Thymus (tissue), 11 donors: ENCODE measurements at regions not wholly inside any gene's neighbourhood (a gene's known extent, or its start where the extent isn't known, plus 50 kb on each side); places are given as distances from the start of the nearest gene placed in this dataset.

Experiments used
- DNase-seq, 9 donors: peaks; one replicate each; pipeline ENCODE4 v3.0.0-alpha.2; 2013; ENCODE audit warnings: low spot score in 9 of 9, low read depth in 6 of 9, missing footprints in 1 of 9
- H3K27ac ChIP-seq, 2 donors: one replicate each; pipeline ENCODE4 v1.5.1; 2013; ENCODE audit warnings: control low read depth in 1 of 2, low read depth in 1 of 2, low read length in 1 of 2, mild to moderate bottlenecking in 1 of 2, moderate library complexity in 1 of 2
- H3K27me3 ChIP-seq, 2 donors: one replicate each; pipeline ENCODE4 v1.5.1; 2013; ENCODE audit warnings: low read length in 1 of 2; ENCODE audit not compliant: control insufficient read depth in 2 of 2, insufficient read depth in 1 of 2
- H3K36me3 ChIP-seq, 2 donors: one replicate each; pipeline ENCODE4 v1.5.1; 2013; ENCODE audit warnings: low read length in 1 of 2, mild to moderate bottlenecking in 1 of 2, moderate library complexity in 1 of 2; ENCODE audit not compliant: control insufficient read depth in 2 of 2, insufficient read depth in 2 of 2
- H3K4me1 ChIP-seq, 2 donors: one replicate each; pipeline ENCODE4 v1.5.1; 2013; ENCODE audit warnings: low read length in 2 of 2; ENCODE audit not compliant: control insufficient read depth in 2 of 2, insufficient read depth in 2 of 2
- H3K4me3 ChIP-seq, 2 donors: one replicate each; pipeline ENCODE4 v1.5.1; 2013; ENCODE audit warnings: low read length in 2 of 2, control low read depth in 1 of 2, mild to moderate bottlenecking in 1 of 2
- H3K9me3 ChIP-seq, 2 donors: one replicate each; pipeline ENCODE4 v1.5.1; 2013; ENCODE audit warnings: low read length in 1 of 2, mild to moderate bottlenecking in 1 of 2; ENCODE audit not compliant: control insufficient read depth in 2 of 2, insufficient read depth in 1 of 2
- WGBS: extraction: QIAGEN DNeasy Blood & Tissue Kit; methylation state at CpG from one replicate; pipeline ENCODE4 v1.1.7; 2013; 5-methylcytosine and 5-hydroxymethylcytosine counted together
- donor health status: healthy.

DNA sequence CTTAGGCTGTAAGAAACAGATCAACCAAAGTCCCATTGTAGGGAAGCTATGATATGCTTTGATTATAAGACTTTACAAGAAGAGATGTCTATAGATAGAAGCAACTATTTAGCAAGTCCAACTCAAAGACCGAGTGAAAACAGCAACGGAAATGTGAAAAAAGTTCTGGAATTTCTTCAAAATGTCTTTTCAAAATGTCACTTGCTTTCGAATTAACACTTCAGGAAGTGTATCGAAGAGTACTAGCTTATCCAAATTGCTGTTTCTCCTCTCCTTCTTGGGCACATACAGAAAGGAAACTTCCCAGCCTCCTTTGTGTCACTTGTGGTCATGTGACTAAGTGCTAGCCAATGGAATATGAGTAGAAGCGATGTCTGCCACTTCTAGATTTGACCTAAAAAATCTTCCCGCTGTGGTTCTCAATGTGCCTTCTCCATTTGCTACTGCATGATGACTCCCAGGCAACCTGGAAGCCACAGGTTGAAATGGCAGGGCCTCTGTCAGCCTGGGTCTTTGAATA lies 89.9 kb downstream of the TSEN15 start:
- Histone ChIP-seq H3K27me3 (no peaks in the 10 kb centered on the region), H3K4me1 (no peaks in the 10 kb centered on the region), H3K9me3 (no peaks in the 10 kb centered on the region), H3K4me3 (no peak overlapping the region), H3K27ac (no peak overlapping the region), H3K36me3 (no peaks in the 10 kb centered on the region)
- DNase-seq: no peak
- 96% methylated on average over 6 of the region's 6 CpGs for WGBS

GRCh38 chr1:184143449-184143848 lies 91.9 kb downstream of the TSEN15 start:
- H3K4me1 ChIP-seq: no peaks in the 10 kb centered on the region
- H3K9me3 ChIP-seq: no peaks in the 10 kb centered on the region
- H3K27ac ChIP-seq: no peak overlapping the region
- 55% methylated on average over 5 of the region's 5 CpGs for WGBS
- no peak overlapping the region for H3K4me3 ChIP-seq
- no peaks in the 10 kb centered on the region for H3K36me3 ChIP-seq
- peak in 1 of 9 donors; percentile 7 for DNase-seq
- no peaks in the 10 kb centered on the region for H3K27me3 ChIP-seq

- no peak for DNase-seq
- Histone ChIP-seq H3K27ac (no peak overlapping the region), H3K4me3 (no peak overlapping the region), H3K27me3 (no peaks in the 10 kb centered on the region), H3K4me1 (no peaks in the 10 kb centered on the region), H3K36me3 (no peaks in the 10 kb centered on the region), H3K9me3 (no peaks in the 10 kb centered on the region)
- WGBS: 97% methylated on average over 5 of the region's 5 CpGs
Measured at GRCh38 chr1:184145083-184145482, 93.6 kb downstream of the TSEN15 start.

GRCh38 chr1:184146202-184146601 lies 94.7 kb downstream of the TSEN15 start:
- H3K9me3 ChIP-seq: no peaks in the 10 kb centered on the region
- DNase-seq: no peak
- no peak overlapping the region for H3K27ac ChIP-seq
- H3K4me3 ChIP-seq: no peak overlapping the region
- no peaks in the 10 kb centered on the region for H3K27me3 ChIP-seq
- WGBS: 97% methylated on average over 4 of the region's 4 CpGs
- H3K4me1 ChIP-seq: no peaks in the 10 kb centered on the region
- H3K36me3 ChIP-seq: no peaks in the 10 kb centered on the region

GRCh38 chr1:184150776-184151531 lies 99.4 kb downstream of the TSEN15 start:
- Histone ChIP-seq H3K36me3 (no peaks in the 10 kb centered on the region), H3K9me3 (no peaks in the 10 kb centered on the region), H3K4me1 (peaks cover 0 to 10% of the 10 kb centered on the region in 2 donors), H3K27ac (no peak overlapping the region), H3K27me3 (peaks cover 0 to 11% of the 10 kb centered on the region in 2 donors), H3K4me3 (no peak overlapping the region)
- WGBS: 93% methylated on average over 9 of the region's 9 CpGs
- no peak for DNase-seq

GRCh38 chr1:184152434-184152898 lies 100.9 kb downstream of the TSEN15 start:
- peaks cover 0 to 11% of the 10 kb centered on the region in 2 donors for H3K27me3 ChIP-seq
- no peaks in the 10 kb centered on the region for H3K9me3 ChIP-seq
- peaks cover 0 to 10% of the 10 kb centered on the region in 2 donors for H3K4me1 ChIP-seq
- H3K4me3 ChIP-seq: no peak overlapping the region
- no peaks in the 10 kb centered on the region for H3K36me3 ChIP-seq
- DNase-seq: no peak
- 3% methylated on average over 10 of the region's 10 CpGs for WGBS
- peak overlapping the region; percentile 9 to 34 for H3K27ac ChIP-seq

- WGBS: 31% methylated on average over 11 of the region's 11 CpGs
- Histone ChIP-seq H3K27ac (peak overlapping the region; percentile 9 to 34), H3K9me3 (no peaks in the 10 kb centered on the region)
Measured at GRCh38 chr1:184152974-184153373, 101.4 kb downstream of the TSEN15 start.

DNA sequence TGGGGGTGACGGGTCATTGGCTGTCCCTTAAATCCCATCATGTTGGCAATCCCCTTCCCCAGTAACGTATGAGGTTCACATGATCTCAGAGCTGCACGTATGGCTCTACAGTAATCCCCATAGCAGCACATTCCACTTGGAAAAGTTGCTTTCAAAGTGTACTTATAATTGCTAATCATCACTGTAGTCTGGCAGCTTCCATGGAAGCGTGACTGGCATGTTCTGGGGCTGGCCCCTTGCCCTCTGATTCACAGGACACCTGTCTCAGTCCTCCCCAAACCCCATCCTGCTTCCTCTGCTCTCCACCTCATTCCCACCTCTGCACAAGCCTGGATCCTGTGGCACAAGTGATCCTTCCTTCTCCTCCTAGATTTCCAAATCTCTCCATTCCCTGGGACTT lies 102.2 kb downstream of the TSEN15 start:
- Histone ChIP-seq H3K9me3 (no peaks in the 10 kb centered on the region), H3K27ac (no peak overlapping the region), H3K36me3 (no peaks in the 10 kb centered on the region), H3K4me1 (peaks cover 0 to 10% of the 10 kb centered on the region in 2 donors), H3K4me3 (no peak overlapping the region), H3K27me3 (peaks cover 0 to 11% of the 10 kb centered on the region in 2 donors)
- no peak for DNase-seq
- 93% methylated on average over 4 of the region's 4 CpGs for WGBS

More at GRCh38 chr1:184152974-184153373, 101.4 kb downstream of the TSEN15 start:
- Histone ChIP-seq H3K36me3 (no peaks in the 10 kb centered on the region), H3K4me1 (peaks cover 0 to 10% of the 10 kb centered on the region in 2 donors), H3K27me3 (peaks cover 0 to 11% of the 10 kb centered on the region in 2 donors), H3K4me3 (no peak overlapping the region)
- DNase-seq: no peak

GRCh38 chr1:184156521-184157393 lies 105.2 kb downstream of the TSEN15 start:
- DNase-seq: no peak
- Histone ChIP-seq H3K9me3 (no peaks in the 10 kb centered on the region), H3K27ac (no peak overlapping the region), H3K27me3 (peaks cover 0 to 11% of the 10 kb centered on the region in 2 donors), H3K36me3 (no peaks in the 10 kb centered on the region), H3K4me1 (peaks cover 0 to 20% of the 10 kb centered on the region in 2 donors), H3K4me3 (no peak overlapping the region)
- WGBS: 95% methylated on average over 5 of the region's 5 CpGs
